Right renal cortex interstitium (tissue), 3 donors: ENCODE measurements at regions not wholly inside any gene's neighbourhood (a gene's known extent, or its start where the extent isn't known, plus 50 kb on each side); places are given as distances from the start of the nearest gene placed in this dataset.

ENCODE experiments used
- DNase-seq, 3 donors: peaks; one replicate each; pipeline ENCODE4 v3.0.0-alpha.2; 2013; ENCODE audit warnings: low read depth in 3 of 3, low spot score in 2 of 3

DNA sequence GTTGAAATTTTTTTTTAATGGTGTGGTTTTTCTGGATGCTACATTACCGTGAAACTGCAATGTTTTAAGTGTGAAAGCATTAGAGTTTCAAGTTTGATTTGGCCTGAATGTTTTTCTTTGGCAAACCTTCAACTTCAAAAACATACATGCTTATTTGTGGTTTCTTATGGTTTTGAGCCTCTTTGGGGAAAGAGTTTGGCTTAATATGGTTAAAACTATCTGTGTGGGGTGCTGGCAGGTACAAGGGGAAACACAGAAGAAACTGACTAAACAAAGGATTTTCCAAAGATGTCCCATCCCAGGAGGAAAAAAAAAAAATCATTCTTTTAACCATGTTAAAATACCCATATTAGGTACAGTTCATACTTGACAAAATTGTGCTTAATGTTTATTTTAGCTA is 121.1 kb downstream of the HGF start:
- DNase-seq: no peak

DNA sequence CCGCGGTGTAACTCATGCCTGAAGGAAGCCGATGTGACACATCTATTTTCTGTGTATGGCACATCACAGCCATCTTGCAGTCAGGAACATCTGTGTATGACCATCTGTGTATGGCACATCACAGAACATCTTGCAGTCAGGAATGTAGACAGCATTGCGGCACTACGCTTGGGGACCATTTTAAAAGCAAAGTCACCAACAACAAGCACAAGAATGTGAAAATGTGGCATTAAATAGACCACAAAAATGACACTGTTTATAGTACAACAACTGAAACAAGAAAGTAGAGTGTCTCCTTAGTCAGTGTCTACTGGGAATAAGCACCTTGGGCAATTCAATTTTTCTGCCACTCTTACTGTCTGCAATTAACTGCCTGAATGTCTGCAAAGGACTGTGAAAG is 124.4 kb downstream of the HGF start:
- DNase-seq: no peak

- no peak for DNase-seq
Measured at GRCh38 chr7:81641873-81642272, 128.0 kb downstream of the HGF start.

- DNase-seq: peak in 1 of 3 donors; percentile 3
Measured at GRCh38 chr7:81638198-81638597, 131.6 kb downstream of the HGF start.

DNA sequence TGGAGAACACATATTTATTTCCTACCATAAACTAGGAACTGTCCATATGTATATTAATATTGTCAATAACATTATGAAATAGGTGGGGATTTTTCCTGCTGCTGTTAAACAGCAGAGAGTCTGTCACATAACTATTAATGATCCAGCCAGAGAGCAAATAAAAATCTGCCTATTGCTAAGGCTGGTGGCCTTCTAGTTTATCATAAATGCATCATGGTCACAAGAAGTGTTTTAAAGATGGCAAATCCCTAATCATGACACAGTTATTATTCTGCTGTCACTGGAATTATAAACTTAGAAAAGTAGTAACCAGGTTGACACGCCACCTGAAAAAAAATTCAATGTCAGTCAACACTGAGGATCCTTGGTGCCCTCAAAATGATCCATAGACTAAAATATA is 132.3 kb downstream of the HGF start:
- no peak for DNase-seq

GRCh38 chr7:81632418-81632817 is 137.4 kb downstream of the HGF start:
- no peak for DNase-seq

- DNase-seq: no peak
Measured at GRCh38 chr7:81630600-81630999, 139.2 kb downstream of the HGF start.

- DNase-seq: no peak
Measured at GRCh38 chr7:81629702-81630101, 140.1 kb downstream of the HGF start.

- DNase-seq: no peak
Measured at GRCh38 chr7:81628951-81629350, 140.9 kb downstream of the HGF start.

DNA sequence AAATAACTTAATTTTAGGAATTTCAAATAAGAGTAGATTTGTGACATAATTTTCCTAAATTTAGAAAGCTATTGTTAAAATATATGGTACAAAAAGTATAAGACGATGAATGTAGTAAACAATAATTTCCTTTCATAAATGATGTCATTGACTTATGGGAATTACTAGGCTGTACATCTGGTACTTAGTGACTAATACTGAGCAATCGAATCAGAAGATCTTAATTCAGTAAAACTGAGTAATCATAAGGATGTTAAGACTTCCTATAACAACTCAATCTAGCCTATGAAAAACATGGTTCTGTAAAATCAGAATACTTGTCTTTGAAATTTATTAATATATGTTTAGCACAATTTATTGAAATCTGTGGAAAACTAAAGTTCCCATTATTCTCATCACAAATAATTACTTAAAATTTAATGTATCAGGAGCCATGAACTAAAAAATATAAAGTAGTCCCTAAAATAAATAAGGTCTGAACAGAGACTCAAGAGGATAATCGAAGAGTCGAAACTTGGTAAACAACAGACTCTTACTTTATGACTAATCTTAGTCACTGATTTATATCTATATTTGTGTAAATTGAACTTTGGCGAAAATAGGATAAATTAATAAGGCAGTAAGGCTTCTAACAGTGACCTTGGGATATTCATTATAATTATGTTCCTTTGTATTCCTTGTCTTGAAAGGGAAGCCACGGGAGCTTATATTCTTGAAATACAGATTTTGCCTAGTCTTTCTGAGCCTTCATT is 142.1 kb downstream of the HGF start:
- DNase-seq: no peak

GRCh38 chr7:81626008-81626407 is 143.8 kb downstream of the HGF start:
- DNase-seq: no peak

DNA sequence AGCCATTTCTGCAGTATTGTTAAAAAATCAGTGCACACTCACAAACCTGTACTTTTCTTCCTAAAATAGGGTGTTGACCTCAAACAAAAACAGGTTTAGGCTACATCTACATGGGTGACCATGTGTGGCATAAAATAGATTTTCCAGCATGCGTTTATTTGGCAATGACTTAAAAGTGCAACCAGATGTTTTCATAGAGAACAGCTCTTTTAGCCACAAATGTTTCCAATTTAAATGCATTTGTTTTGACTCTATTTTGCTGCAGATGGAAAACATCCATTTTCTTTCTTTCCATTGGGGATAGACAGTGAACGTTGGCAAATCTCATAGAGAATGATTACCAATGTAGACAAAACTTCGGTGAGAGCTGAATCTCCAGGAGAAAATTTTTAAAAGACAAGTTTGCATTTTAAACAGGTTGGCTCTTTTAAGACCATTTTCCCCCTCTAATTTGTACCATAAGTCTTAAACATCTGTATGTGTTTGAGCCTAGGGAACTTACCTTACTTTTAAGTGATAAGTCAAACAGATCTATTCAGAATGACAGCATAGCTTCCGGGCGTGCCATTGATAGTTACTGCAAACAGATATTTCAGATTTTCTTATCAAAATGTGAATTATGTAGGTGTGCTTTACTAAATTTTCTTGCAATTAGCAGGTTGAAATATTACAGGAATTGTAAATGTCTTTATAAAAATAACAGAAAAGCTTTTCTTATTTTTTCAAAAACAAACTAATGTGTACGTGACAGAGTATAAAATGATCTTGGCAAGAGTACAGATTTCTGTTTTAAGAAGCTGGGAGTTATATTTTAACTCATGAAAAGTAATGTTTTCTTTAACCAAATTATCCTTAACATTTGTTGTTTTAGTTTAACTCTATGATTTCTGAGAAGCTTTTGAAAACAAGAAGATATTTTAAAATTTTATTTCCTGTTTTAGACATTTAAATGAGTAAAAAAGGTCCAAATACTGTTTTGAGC is 144.9 kb downstream of the HGF start:
- no peak for DNase-seq

DNA sequence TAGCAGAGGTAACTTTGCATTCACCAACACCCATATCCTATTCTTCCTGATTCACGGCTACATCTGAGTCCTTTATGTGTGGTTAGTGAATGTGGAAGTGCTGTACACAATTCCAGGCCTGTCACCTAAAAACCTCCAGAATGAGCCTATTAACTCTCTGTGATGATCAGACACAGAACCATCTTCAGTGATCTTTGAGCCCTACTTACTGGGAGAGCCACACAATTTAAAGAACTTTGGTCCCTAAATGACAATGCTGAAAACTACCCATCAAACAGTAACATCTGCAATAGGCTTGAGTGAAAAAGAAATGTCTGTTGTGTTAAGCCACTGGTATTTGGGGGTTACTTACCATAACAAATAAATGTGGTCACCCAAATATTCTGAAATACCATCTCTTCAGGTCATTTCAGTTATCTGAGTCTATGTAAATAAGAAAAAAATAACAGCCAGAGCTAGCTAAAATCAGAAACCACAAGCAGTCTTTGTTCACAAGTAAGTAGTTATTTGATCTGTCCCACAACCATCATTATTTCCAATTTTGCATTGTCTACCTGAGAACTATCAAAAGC is 145.7 kb downstream of the HGF start:
- no peak for DNase-seq

GRCh38 chr7:81623251-81623855 is 146.5 kb downstream of the HGF start:
- DNase-seq: no peak

DNA sequence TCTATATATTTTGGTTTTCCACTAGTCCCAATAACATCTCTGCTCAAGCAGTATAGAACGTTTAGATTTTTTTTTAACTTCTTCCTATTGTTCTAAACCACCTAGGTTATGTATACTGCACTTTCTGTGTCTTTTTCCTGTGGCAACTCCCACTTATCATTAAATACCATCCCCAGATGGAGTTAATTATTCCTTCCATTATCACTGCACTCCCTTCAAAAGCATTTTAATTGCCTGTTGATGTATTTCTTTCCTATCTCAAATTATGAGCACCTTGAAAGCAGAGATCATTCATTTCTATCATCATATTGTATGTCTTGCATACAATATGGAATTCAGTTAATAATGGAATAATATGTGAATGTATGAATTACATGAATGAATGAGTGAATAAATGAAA is 148.0 kb downstream of the HGF start:
- no peak for DNase-seq

GRCh38 chr7:81618396-81619014 is 151.3 kb downstream of the HGF start:
- DNase-seq: no peak

GRCh38 chr7:81616951-81617350 is 152.9 kb downstream of the HGF start:
- no peak for DNase-seq

DNA sequence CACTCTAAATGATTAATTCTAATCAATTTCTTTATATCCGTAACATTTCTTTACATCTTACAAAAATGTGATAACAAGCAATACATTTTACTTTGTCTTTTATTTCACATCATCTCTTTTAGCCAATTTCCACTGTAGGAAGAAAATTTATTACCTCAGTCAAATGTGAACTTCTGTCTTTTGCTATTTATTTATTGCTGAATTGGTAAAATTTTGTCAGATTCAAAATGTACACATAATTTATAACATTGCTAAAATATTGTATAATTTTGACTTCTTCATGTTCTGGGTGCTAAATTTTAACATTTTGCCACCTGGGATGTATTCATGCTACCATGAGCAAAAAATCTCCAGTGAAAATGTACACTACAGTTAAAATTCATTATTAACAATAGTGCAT is 158.0 kb downstream of the HGF start:
- no peak for DNase-seq

- DNase-seq: no peak
Measured at GRCh38 chr7:81611040-81611439, 158.8 kb downstream of the HGF start.

- DNase-seq: no peak
Measured at GRCh38 chr7:81608748-81609382, 161.0 kb downstream of the HGF start.
